HEK293 (cell line): ENCODE measurements at regions not wholly inside any gene's neighbourhood (a gene's known extent, or its start where the extent isn't known, plus 50 kb on each side); places are given as distances from the start of the nearest gene placed in this dataset.

Source experiments
- CTCF ChIA-PET: fragments of 350-600 bp; formaldehyde crosslinking; extraction: SDS; loops from one replicate; lab custom pipeline; 2021; ENCODE audit warnings: antibody characterized with exemption; lab: Yijun Ruan, JAX
- POLR2A ChIA-PET: fragments of 300-600 bp; formaldehyde crosslinking; extraction: SDS; loops from one replicate; lab custom pipeline; 2020; ENCODE audit warnings: antibody characterized with exemption, inconsistent platforms; lab: Yijun Ruan, JAX
- H3K27ac ChIP-seq: fragments of 200-500 bp; sonication (Bioruptor generic); 2 replicates; pipeline ENCODE4 v1.5.1; 2014; ENCODE audit warnings: low read depth, low read length, control low read depth, inconsistent platforms; ENCODE audit errors: extremely low read depth
- H3K36me3 ChIP-seq, 2 experiments: fragments of 200-500 bp in 1 of 2; sonication (Bioruptor generic) in 1 of 2; 1 replicate in 1 of 2; 2 replicates in 1 of 2; pipeline ENCODE4 v1.5.1; 2014 to 2017; ENCODE audit warnings: inconsistent platforms in 2 of 2, low read length in 2 of 2; ENCODE audit not compliant: control insufficient read depth in 2 of 2, insufficient read depth in 1 of 2
- H3K4me1 ChIP-seq: fragments of 200-500 bp; sonication (Bioruptor generic); 2 replicates; pipeline ENCODE4 v1.5.1; 2014; ENCODE audit warnings: mild to moderate bottlenecking, low read length, inconsistent platforms; ENCODE audit not compliant: control insufficient read depth, insufficient read depth
- H3K4me3 ChIP-seq: 2 replicates; pipeline ENCODE4 v1.5.1; 2011; ENCODE audit warnings: low read depth, mild to moderate bottlenecking, control low read depth, low read length, moderate library complexity
- H3K9me3 ChIP-seq: fragments of 200-500 bp; sonication (Bioruptor generic); 2 replicates; pipeline ENCODE4 v1.5.1; 2014; ENCODE audit warnings: low read depth, low read length, inconsistent platforms; ENCODE audit not compliant: control insufficient read depth, insufficient read depth
- GLIS2 ChIP-seq: fragments of 450-650 bp; formaldehyde crosslinking; IDR thresholded peaks from 2 replicates; pipeline ENCODE4 v1.5.1; 2016; ENCODE audit warnings: missing biosample characterization, missing genetic modification characterization
- YY1 ChIP-seq: fragments of 450-650 bp; formaldehyde crosslinking; IDR thresholded peaks from 2 replicates; pipeline ENCODE4 v1.5.1; 2018; ENCODE audit warnings: missing biosample characterization, missing genetic modification characterization
- ZBTB17 ChIP-seq: fragments of 450-650 bp; formaldehyde crosslinking; IDR thresholded peaks from 2 replicates; pipeline ENCODE4 v1.5.1; 2016; ENCODE audit warnings: missing biosample characterization, missing genetic modification characterization
- ZBTB21 ChIP-seq: fragments of 450-650 bp; formaldehyde crosslinking; IDR thresholded peaks from 2 replicates; pipeline ENCODE4 v1.5.1; 2017; ENCODE audit warnings: missing biosample characterization, missing genetic modification characterization
- ZNF114 ChIP-seq: fragments of 450-650 bp; formaldehyde crosslinking; IDR thresholded peaks from 2 replicates; pipeline ENCODE4 v1.5.0; 2017; ENCODE audit warnings: missing biosample characterization, missing genetic modification characterization
- ZNF175 ChIP-seq: fragments of 450-650 bp; formaldehyde crosslinking; IDR thresholded peaks from 2 replicates; pipeline ENCODE4 v1.5.1; 2016; ENCODE audit warnings: missing biosample characterization, missing genetic modification characterization
- ZNF221 ChIP-seq: fragments of 450-650 bp; formaldehyde crosslinking; IDR thresholded peaks from 2 replicates; pipeline ENCODE4 v1.5.1; 2017; ENCODE audit warnings: missing biosample characterization, missing genetic modification characterization, borderline replicate concordance
- ZNF23 ChIP-seq: fragments of 450-650 bp; formaldehyde crosslinking; IDR thresholded peaks from 2 replicates; pipeline ENCODE4 v1.5.1; 2016; ENCODE audit warnings: missing biosample characterization, missing genetic modification characterization, borderline replicate concordance
- ZNF48 ChIP-seq: fragments of 450-650 bp; formaldehyde crosslinking; IDR thresholded peaks from 2 replicates; pipeline ENCODE4 v1.5.1; 2016; ENCODE audit warnings: missing biosample characterization, missing genetic modification characterization
- ZNF510 ChIP-seq: fragments of 450-650 bp; formaldehyde crosslinking; IDR thresholded peaks from 2 replicates; pipeline ENCODE4 v1.5.1; 2018; ENCODE audit warnings: mild to moderate bottlenecking, missing genetic modification characterization, missing biosample characterization; ENCODE audit not compliant: insufficient replicate concordance
- ZNF530 ChIP-seq: fragments of 450-650 bp; formaldehyde crosslinking; IDR thresholded peaks from 2 replicates; pipeline ENCODE4 v1.5.1; 2016; ENCODE audit warnings: low read depth, missing biosample characterization, missing genetic modification characterization
- ZNF621 ChIP-seq: fragments of 450-650 bp; formaldehyde crosslinking; IDR thresholded peaks from 2 replicates; pipeline ENCODE4 v1.5.1; 2017; ENCODE audit warnings: missing biosample characterization, missing genetic modification characterization
- ZNF664 ChIP-seq: fragments of 450-650 bp; formaldehyde crosslinking; IDR thresholded peaks from 2 replicates; pipeline ENCODE4 v1.5.1; 2016; ENCODE audit warnings: missing biosample characterization, missing genetic modification characterization
- ZNF670 ChIP-seq: fragments of 450-650 bp; formaldehyde crosslinking; IDR thresholded peaks from 2 replicates; pipeline ENCODE4 v1.5.1; 2016; ENCODE audit warnings: missing biosample characterization, missing genetic modification characterization, low read depth
- ZSCAN16 ChIP-seq: fragments of 450-650 bp; formaldehyde crosslinking; IDR thresholded peaks from 2 replicates; pipeline ENCODE4 v1.5.1; 2016; ENCODE audit warnings: missing biosample characterization, missing genetic modification characterization
- ZSCAN30 ChIP-seq: fragments of 450-650 bp; IDR thresholded peaks from 2 replicates; pipeline ENCODE4 v1.5.1; 2018; ENCODE audit warnings: missing biosample characterization, mild to moderate bottlenecking, missing genetic modification characterization, moderate library complexity
- TF ChIP-seq, protein P1 (sequence below): fragments of 450-650 bp; formaldehyde crosslinking; IDR thresholded peaks from 2 replicates; pipeline ENCODE4 v1.5.1; 2016; ENCODE audit warnings: missing biosample characterization, missing genetic modification characterization
- TF ChIP-seq, protein P2 (sequence below): sonication (generic); formaldehyde crosslinking; IDR thresholded peaks from 2 replicates; pipeline ENCODE4 v1.8.1; 2022; ENCODE audit warnings: mild to moderate bottlenecking, moderate library complexity, missing genetic modification reagents
- TF ChIP-seq, protein P3 (sequence below): IDR thresholded peaks from 2 replicates; pipeline ENCODE4 v1.6.1; 2011; ENCODE audit warnings: mild to moderate bottlenecking, low read depth, low read length, borderline replicate concordance
- TF ChIP-seq, protein P4 (sequence below): fragments of 450-650 bp; IDR thresholded peaks from 2 replicates; pipeline ENCODE4 v1.5.1; 2018; ENCODE audit warnings: missing biosample characterization, missing genetic modification characterization
- TF ChIP-seq, protein P5 (sequence below): fragments of 450-650 bp; formaldehyde crosslinking; IDR thresholded peaks from 2 replicates; pipeline ENCODE4 v1.5.1; 2016; ENCODE audit warnings: missing biosample characterization, missing genetic modification characterization, borderline replicate concordance

DNA sequence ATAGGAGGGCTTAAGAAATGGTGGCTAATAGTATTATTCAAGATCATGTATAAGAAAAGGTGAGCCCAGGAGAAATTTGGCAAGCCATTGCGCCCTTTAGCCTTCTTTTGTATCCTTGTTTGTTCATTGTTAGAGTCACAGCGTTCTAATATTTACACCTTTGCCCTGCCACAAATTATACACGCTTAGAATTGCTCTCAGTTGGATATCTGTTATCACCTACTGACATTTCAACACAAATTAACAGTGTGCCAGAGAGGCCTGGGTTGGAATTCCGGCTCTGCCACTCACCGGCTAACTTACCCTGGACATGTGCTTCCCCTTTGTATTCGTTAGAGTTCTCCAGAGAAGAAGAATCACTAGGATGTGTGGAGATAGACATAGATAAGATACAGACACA, 148.7 kb upstream of the KIT start:
- H3K4me1 ChIP-seq = no peaks in the 10 kb centered on the region
- H3K4me3 ChIP-seq = no peak overlapping the region
- CTCF ChIA-PET = no interaction called here
- H3K36me3 ChIP-seq = no peaks in the 10 kb centered on the region
- POLR2A ChIA-PET = no interaction called here
- TF ChIP-seq ZNF664 (tag by site-specific recombination) (no peak), ZNF23 (tag by site-specific recombination) (no peak), ZNF48 (tag by site-specific recombination) (no peak), ZNF221 (tag by site-specific recombination) (no peak)
- H3K9me3 ChIP-seq = no peaks in the 10 kb centered on the region
- H3K27ac ChIP-seq = no peak overlapping the region

DNA sequence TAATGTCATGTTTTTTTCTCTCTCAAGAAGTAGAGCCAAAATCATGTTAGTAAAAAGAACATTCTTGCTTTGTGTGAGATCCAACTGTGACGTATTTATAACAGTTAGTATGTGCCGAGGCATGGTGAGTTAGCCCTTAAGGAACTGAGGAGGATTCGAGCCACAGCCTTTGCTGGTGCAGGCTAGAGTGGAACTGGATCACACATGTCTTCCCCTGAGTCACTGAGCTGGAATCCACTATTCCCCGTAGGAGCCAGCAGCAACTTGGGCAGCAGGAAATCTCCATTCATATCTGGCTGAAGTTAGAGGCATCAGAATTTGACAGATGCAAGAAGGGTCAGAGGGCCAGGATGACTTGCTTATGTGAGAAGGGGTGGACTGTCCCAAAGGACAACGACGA, 144.6 kb upstream of the KIT start:
- Histone ChIP-seq H3K27ac (no peak overlapping the region), H3K4me3 (no peak overlapping the region), H3K36me3 (no peaks in the 10 kb centered on the region), H3K9me3 (no peaks in the 10 kb centered on the region), H3K4me1 (no peaks in the 10 kb centered on the region)
- ChIA-PET POLR2A (no interaction called here), CTCF (no interaction called here)
- TF ChIP-seq ZNF621 (tag by site-specific recombination) (no peak), ZNF114 (tag by site-specific recombination) (no peak), GLIS2 (tag by site-specific recombination) (no peak), YY1 (tag by site-specific recombination) (no peak), ZSCAN16 (no peak), ZBTB21 (tag by site-specific recombination) (no peak), ZSCAN30 (no peak), ZNF175 (tag by site-specific recombination) (no peak), ZNF530 (tag by site-specific recombination) (no peak), ZNF670 (tag by site-specific recombination) (no peak), ZBTB17 (tag by site-specific recombination) (no peak), ZNF510 (no peak)
- TF ChIP-seq, protein P1, sequence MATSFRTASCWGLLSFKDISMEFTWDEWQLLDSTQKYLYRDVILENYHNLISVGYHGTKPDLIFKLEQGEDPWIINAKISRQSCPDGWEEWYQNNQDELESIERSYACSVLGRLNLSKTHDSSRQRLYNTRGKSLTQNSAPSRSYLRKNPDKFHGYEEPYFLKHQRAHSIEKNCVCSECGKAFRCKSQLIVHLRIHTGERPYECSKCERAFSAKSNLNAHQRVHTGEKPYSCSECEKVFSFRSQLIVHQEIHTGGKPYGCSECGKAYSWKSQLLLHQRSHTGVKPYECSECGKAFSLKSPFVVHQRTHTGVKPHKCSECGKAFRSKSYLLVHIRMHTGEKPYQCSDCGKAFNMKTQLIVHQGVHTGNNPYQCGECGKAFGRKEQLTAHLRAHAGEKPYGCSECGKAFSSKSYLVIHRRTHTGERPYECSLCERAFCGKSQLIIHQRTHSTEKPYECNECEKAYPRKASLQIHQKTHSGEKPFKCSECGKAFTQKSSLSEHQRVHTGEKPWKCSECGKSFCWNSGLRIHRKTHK (tag by site-specific recombination) = no peak
- TF ChIP-seq, protein P2, sequence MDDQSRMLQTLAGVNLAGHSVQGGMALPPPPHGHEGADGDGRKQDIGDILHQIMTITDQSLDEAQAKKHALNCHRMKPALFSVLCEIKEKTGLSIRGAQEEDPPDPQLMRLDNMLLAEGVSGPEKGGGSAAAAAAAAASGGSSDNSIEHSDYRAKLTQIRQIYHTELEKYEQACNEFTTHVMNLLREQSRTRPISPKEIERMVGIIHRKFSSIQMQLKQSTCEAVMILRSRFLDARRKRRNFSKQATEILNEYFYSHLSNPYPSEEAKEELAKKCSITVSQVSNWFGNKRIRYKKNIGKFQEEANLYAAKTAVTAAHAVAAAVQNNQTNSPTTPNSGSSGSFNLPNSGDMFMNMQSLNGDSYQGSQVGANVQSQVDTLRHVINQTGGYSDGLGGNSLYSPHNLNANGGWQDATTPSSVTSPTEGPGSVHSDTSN (CRISPR knock-in tag) = no peak
- TF ChIP-seq, protein P3, sequence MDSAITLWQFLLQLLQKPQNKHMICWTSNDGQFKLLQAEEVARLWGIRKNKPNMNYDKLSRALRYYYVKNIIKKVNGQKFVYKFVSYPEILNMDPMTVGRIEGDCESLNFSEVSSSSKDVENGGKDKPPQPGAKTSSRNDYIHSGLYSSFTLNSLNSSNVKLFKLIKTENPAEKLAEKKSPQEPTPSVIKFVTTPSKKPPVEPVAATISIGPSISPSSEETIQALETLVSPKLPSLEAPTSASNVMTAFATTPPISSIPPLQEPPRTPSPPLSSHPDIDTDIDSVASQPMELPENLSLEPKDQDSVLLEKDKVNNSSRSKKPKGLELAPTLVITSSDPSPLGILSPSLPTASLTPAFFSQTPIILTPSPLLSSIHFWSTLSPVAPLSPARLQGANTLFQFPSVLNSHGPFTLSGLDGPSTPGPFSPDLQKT = no peak
- TF ChIP-seq, protein P4, sequence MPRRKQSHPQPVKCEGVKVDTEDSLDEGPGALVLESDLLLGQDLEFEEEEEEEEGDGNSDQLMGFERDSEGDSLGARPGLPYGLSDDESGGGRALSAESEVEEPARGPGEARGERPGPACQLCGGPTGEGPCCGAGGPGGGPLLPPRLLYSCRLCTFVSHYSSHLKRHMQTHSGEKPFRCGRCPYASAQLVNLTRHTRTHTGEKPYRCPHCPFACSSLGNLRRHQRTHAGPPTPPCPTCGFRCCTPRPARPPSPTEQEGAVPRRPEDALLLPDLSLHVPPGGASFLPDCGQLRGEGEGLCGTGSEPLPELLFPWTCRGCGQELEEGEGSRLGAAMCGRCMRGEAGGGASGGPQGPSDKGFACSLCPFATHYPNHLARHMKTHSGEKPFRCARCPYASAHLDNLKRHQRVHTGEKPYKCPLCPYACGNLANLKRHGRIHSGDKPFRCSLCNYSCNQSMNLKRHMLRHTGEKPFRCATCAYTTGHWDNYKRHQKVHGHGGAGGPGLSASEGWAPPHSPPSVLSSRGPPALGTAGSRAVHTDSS (tag by site-specific recombination) = no peak
- TF ChIP-seq, protein P5, sequence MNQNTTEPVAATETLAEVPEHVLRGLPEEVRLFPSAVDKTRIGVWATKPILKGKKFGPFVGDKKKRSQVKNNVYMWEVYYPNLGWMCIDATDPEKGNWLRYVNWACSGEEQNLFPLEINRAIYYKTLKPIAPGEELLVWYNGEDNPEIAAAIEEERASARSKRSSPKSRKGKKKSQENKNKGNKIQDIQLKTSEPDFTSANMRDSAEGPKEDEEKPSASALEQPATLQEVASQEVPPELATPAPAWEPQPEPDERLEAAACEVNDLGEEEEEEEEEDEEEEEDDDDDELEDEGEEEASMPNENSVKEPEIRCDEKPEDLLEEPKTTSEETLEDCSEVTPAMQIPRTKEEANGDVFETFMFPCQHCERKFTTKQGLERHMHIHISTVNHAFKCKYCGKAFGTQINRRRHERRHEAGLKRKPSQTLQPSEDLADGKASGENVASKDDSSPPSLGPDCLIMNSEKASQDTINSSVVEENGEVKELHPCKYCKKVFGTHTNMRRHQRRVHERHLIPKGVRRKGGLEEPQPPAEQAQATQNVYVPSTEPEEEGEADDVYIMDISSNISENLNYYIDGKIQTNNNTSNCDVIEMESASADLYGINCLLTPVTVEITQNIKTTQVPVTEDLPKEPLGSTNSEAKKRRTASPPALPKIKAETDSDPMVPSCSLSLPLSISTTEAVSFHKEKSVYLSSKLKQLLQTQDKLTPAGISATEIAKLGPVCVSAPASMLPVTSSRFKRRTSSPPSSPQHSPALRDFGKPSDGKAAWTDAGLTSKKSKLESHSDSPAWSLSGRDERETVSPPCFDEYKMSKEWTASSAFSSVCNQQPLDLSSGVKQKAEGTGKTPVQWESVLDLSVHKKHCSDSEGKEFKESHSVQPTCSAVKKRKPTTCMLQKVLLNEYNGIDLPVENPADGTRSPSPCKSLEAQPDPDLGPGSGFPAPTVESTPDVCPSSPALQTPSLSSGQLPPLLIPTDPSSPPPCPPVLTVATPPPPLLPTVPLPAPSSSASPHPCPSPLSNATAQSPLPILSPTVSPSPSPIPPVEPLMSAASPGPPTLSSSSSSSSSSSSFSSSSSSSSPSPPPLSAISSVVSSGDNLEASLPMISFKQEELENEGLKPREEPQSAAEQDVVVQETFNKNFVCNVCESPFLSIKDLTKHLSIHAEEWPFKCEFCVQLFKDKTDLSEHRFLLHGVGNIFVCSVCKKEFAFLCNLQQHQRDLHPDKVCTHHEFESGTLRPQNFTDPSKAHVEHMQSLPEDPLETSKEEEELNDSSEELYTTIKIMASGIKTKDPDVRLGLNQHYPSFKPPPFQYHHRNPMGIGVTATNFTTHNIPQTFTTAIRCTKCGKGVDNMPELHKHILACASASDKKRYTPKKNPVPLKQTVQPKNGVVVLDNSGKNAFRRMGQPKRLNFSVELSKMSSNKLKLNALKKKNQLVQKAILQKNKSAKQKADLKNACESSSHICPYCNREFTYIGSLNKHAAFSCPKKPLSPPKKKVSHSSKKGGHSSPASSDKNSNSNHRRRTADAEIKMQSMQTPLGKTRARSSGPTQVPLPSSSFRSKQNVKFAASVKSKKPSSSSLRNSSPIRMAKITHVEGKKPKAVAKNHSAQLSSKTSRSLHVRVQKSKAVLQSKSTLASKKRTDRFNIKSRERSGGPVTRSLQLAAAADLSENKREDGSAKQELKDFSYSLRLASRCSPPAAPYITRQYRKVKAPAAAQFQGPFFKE (tag by site-specific recombination) = no peak
